H1 (cell line): ENCODE measurements at regions not wholly inside any gene's neighbourhood (a gene's known extent, or its start where the extent isn't known, plus 50 kb on each side); places are given as distances from the start of the nearest gene placed in this dataset.

Source experiments
- CTCF ChIA-PET: fragments of 300-600 bp; sonication (Branson Sonifier 250); formaldehyde crosslinking; loops from one replicate; lab custom pipeline; 2021; ENCODE audit not compliant: partially characterized antibody; lab: Charles Lee
- POLR2A ChIA-PET: fragments of 300-600 bp; sonication (Branson Sonifier 250); formaldehyde crosslinking; loops from one replicate; lab custom pipeline; 2021; ENCODE audit warnings: inconsistent platforms; ENCODE audit not compliant: partially characterized antibody; lab: Charles Lee
- DNase-seq, 2 experiments: peaks; one replicate each; pipeline versions ENCODE4 v3.0.0 to v3.0.0-alpha.2; 2010 to 2022; ENCODE audit warnings: low spot score in 2 of 2, low read depth in 1 of 2, mixed read lengths in 1 of 2
- FAIRE-seq: peaks from 2 replicates; lab custom pipeline; 2011; peaks lifted over from hg19 to GRCh38; lab: Jason Lieb, UNC
- H2AFZ ChIP-seq: 2 replicates; pipeline ENCODE4 v1.8.1; 2012; ENCODE audit warnings: low read length, inconsistent platforms
- H2AK5ac ChIP-seq: 2 replicates; pipeline ENCODE4 v1.6.1; 2013; ENCODE audit warnings: low read depth, low read length
- H2BK120ac ChIP-seq: replicated peaks from 2 replicates; pipeline ENCODE3; 2013; ENCODE audit warnings: low read depth, low read length, inconsistent platforms
- H2BK12ac ChIP-seq: 2 replicates; pipeline ENCODE4 v1.6.1; 2013; ENCODE audit warnings: low read depth, low read length
- H2BK15ac ChIP-seq: 2 replicates; pipeline ENCODE4 v1.6.1; 2013; ENCODE audit warnings: low read length
- H2BK20ac ChIP-seq: 2 replicates; pipeline ENCODE4 v1.6.1; 2013; ENCODE audit warnings: low read length
- H2BK5ac ChIP-seq: 2 replicates; pipeline ENCODE4 v1.6.1; 2013; ENCODE audit warnings: low read depth, low read length
- H3K14ac ChIP-seq: 2 replicates; pipeline ENCODE4 v1.6.1; 2013; ENCODE audit warnings: inconsistent platforms; ENCODE audit not compliant: insufficient read length
- H3K18ac ChIP-seq: 2 replicates; pipeline ENCODE4 v1.6.1; 2013; ENCODE audit warnings: low read length; ENCODE audit errors: extremely low read depth
- H3K23ac ChIP-seq: 2 replicates; pipeline ENCODE4 v1.6.1; 2013; ENCODE audit warnings: inconsistent platforms; ENCODE audit not compliant: insufficient read length
- H3K23me2 ChIP-seq: 2 replicates; pipeline ENCODE4 v1.6.1; 2013; ENCODE audit warnings: low read depth, low read length
- H3K27ac ChIP-seq: 2 replicates; pipeline ENCODE4 v1.6.1; 2011; ENCODE audit warnings: low read depth, low read length, inconsistent platforms
- H3K27me3 ChIP-seq, 4 experiments: replicated peaks in 1 of 4; 1 replicate in 1 of 4; 2 replicates in 3 of 4; pipeline versions ENCODE4 v1.6.1 to v1.8.1; 2011 to 2013; ENCODE audit warnings: low read length in 3 of 4, mild to moderate bottlenecking in 3 of 4, inconsistent platforms in 2 of 4, mixed read lengths in 2 of 4, moderate library complexity in 1 of 4; ENCODE audit not compliant: control insufficient read depth in 3 of 4, insufficient read depth in 3 of 4; ENCODE audit errors: extremely low read depth in 1 of 4
- H3K36me3 ChIP-seq, 4 experiments: 2 replicates each; pipeline versions ENCODE4 v1.6.1 to v1.8.1; 2011 to 2013; ENCODE audit warnings: mild to moderate bottlenecking in 4 of 4, low read length in 3 of 4, moderate library complexity in 2 of 4, control low read depth in 1 of 4, inconsistent platforms in 1 of 4; ENCODE audit not compliant: insufficient read depth in 4 of 4, control insufficient read depth in 2 of 4
- H3K4ac ChIP-seq: replicated peaks from 2 replicates; pipeline ENCODE3; 2013; ENCODE audit warnings: low read length, low read depth, mixed read lengths, inconsistent platforms; ENCODE audit not compliant: insufficient read length
- H3K4me1 ChIP-seq, 4 experiments: replicated peaks in 1 of 4; 1 replicate in 1 of 4; 2 replicates in 3 of 4; pipeline versions ENCODE4 v1.6.1 to v1.8.1; 2011 to 2013; ENCODE audit warnings: low read length in 3 of 4, inconsistent platforms in 2 of 4, mixed read lengths in 1 of 4; ENCODE audit not compliant: insufficient read depth in 4 of 4, control insufficient read depth in 3 of 4
- H3K4me2 ChIP-seq, 2 experiments: 2 replicates each; pipeline versions ENCODE4 v1.6.1 to v1.8.1; 2011 to 2013; ENCODE audit warnings: low read depth in 2 of 2, low read length in 2 of 2, control low read depth in 1 of 2, inconsistent platforms in 1 of 2, mild to moderate bottlenecking in 1 of 2; ENCODE audit not compliant: insufficient read depth in 1 of 2
- H3K4me3 ChIP-seq, 4 experiments: fragments of 200-600, 300-600 bp in 1 of 4; sonication (generic), shearing (Covaris generic), sonication (Bioruptor Twin) in 1 of 4; 2 replicates each; pipeline versions ENCODE4 v1.5.1 to v1.8.1; 2011 to 2016; ENCODE audit warnings: low read length in 4 of 4, low read depth in 3 of 4, control low read depth in 2 of 4, inconsistent platforms in 2 of 4, mild to moderate bottlenecking in 2 of 4, mixed read lengths in 1 of 4, moderate library complexity in 1 of 4; ENCODE audit not compliant: insufficient read depth in 2 of 4; ENCODE audit errors: extremely low read depth in 1 of 4
- H3K56ac ChIP-seq: replicated peaks from 2 replicates; pipeline ENCODE3; 2013; ENCODE audit warnings: low read depth, mild to moderate bottlenecking, mixed read lengths, low read length, inconsistent platforms; ENCODE audit not compliant: insufficient read length
- H3K79me1 ChIP-seq: 2 replicates; pipeline ENCODE4 v1.6.1; 2013; ENCODE audit warnings: low read depth, low read length, control low read depth
- H3K79me2 ChIP-seq, 2 experiments: 2 replicates each; pipeline versions ENCODE4 v1.6.1 to v1.8.1; 2012 to 2013; ENCODE audit warnings: low read length in 2 of 2, mild to moderate bottlenecking in 2 of 2, inconsistent platforms in 1 of 2; ENCODE audit not compliant: insufficient read depth in 2 of 2, control insufficient read depth in 1 of 2
- H3K9ac ChIP-seq, 4 experiments: replicated peaks in 1 of 4; 1 replicate in 1 of 4; 2 replicates in 3 of 4; pipeline versions ENCODE4 v1.6.1 to v1.8.1; 2011 to 2013; ENCODE audit warnings: low read depth in 3 of 4, low read length in 3 of 4, control low read depth in 2 of 4, mild to moderate bottlenecking in 2 of 4, moderate library complexity in 2 of 4, inconsistent platforms in 1 of 4; ENCODE audit errors: extremely low read depth in 1 of 4
- H3K9me3 ChIP-seq, 2 experiments: 2 replicates each; pipeline versions ENCODE4 v1.6.1 to v1.8.1; 2012 to 2013; ENCODE audit warnings: mild to moderate bottlenecking in 2 of 2, moderate library complexity in 2 of 2, control low read depth in 1 of 2, inconsistent platforms in 1 of 2, low read depth in 1 of 2, low read length in 1 of 2, mixed read lengths in 1 of 2; ENCODE audit not compliant: insufficient read depth in 2 of 2
- H4K20me1 ChIP-seq, 2 experiments: replicated peaks in 1 of 2; 2 replicates each; pipeline versions ENCODE3 to v1.8.1; 2011 to 2013; ENCODE audit warnings: inconsistent platforms in 2 of 2, low read length in 2 of 2, mild to moderate bottlenecking in 1 of 2; ENCODE audit not compliant: insufficient read depth in 2 of 2, control insufficient read depth in 1 of 2
- H4K5ac ChIP-seq: 2 replicates; pipeline ENCODE4 v1.6.1; 2013; ENCODE audit warnings: low read length, low read depth, mixed read lengths, inconsistent platforms; ENCODE audit not compliant: insufficient read length
- H4K8ac ChIP-seq: 2 replicates; pipeline ENCODE4 v1.8.0; 2013; ENCODE audit warnings: mild to moderate bottlenecking, moderate library complexity, low read length, inconsistent platforms; ENCODE audit not compliant: insufficient read depth; ENCODE audit errors: extremely low read depth
- H4K91ac ChIP-seq: replicated peaks from 2 replicates; pipeline ENCODE3; 2013; ENCODE audit warnings: low read length, mixed read lengths, inconsistent platforms; ENCODE audit not compliant: insufficient read length
- ASH2L ChIP-seq: fragments of 200-600, 300-600 bp; sonication (generic); IDR thresholded peaks from one replicate; pipeline ENCODE4 v1.7.1; 2017; ENCODE audit warnings: low read length
- BACH1 ChIP-seq: IDR thresholded peaks from 2 replicates; pipeline ENCODE4 v1.6.1; 2012; ENCODE audit warnings: low read length, improper control_type of control experiment
- BRCA1 ChIP-seq: IDR thresholded peaks from 2 replicates; pipeline ENCODE4 v1.6.1; 2012; ENCODE audit warnings: low read depth, low read length, improper control_type of control experiment
- CHD1 ChIP-seq: IDR thresholded peaks from 2 replicates; pipeline ENCODE4 v1.6.1; 2012; ENCODE audit warnings: low read depth, low read length, improper control_type of control experiment
- EP300 ChIP-seq, 2 experiments: IDR thresholded peaks; 1 replicate in 1 of 2; 2 replicates in 1 of 2; pipeline ENCODE4 v1.6.1; 2011 to 2012; ENCODE audit warnings: low read depth in 2 of 2, low read length in 2 of 2, mild to moderate bottlenecking in 2 of 2, borderline replicate concordance in 1 of 2, inconsistent platforms in 1 of 2, moderate library complexity in 1 of 2
- GABPA ChIP-seq: IDR thresholded peaks from 2 replicates; pipeline ENCODE4 v1.6.1; 2011; ENCODE audit warnings: mild to moderate bottlenecking, low read length, moderate library complexity, borderline replicate concordance; ENCODE audit not compliant: insufficient read depth
- JUND ChIP-seq: IDR thresholded peaks from 2 replicates; pipeline ENCODE4 v1.6.1; 2011; ENCODE audit warnings: mild to moderate bottlenecking, improper control_type of control experiment, low read length
- KDM1A ChIP-seq: fragments of 200-600, 300-600 bp; sonication (generic); IDR thresholded peaks from 2 replicates; pipeline ENCODE4 v1.7.1; 2016; ENCODE audit warnings: mild to moderate bottlenecking, low read length, borderline replicate concordance
- MAFK ChIP-seq: IDR thresholded peaks from 2 replicates; pipeline ENCODE4 v1.6.1; 2012; ENCODE audit warnings: low read depth, mild to moderate bottlenecking, improper control_type of control experiment, low read length
- POLR2A ChIP-seq, 2 experiments: IDR thresholded peaks; 1 replicate in 1 of 2; 2 replicates in 1 of 2; pipeline ENCODE4 v1.6.1; 2011; ENCODE audit warnings: low read depth in 2 of 2, low read length in 2 of 2, mild to moderate bottlenecking in 2 of 2; ENCODE audit errors: control extremely low read depth in 1 of 2
- SIN3A ChIP-seq, 2 experiments: IDR thresholded peaks in 1 of 2; conservative IDR thresholded peaks in 1 of 2; 2 replicates each; pipeline ENCODE4 v1.6.1; 2011 to 2012; ENCODE audit warnings: low read length in 2 of 2, improper control_type of control experiment in 1 of 2, low read depth in 1 of 2, mild to moderate bottlenecking in 1 of 2
- SP4 ChIP-seq: IDR thresholded peaks from 2 replicates; pipeline ENCODE4 v1.6.1; 2012; ENCODE audit warnings: low read length, inconsistent platforms
- TAF1 ChIP-seq: IDR thresholded peaks from 2 replicates; pipeline ENCODE4 v1.6.1; 2011; ENCODE audit warnings: mild to moderate bottlenecking, low read depth, low read length
- TBP ChIP-seq: IDR thresholded peaks from 2 replicates; pipeline ENCODE4 v1.6.1; 2011; ENCODE audit warnings: low read depth, low read length, improper control_type of control experiment
- TCF12 ChIP-seq: IDR thresholded peaks from 2 replicates; pipeline ENCODE4 v1.6.1; 2011; ENCODE audit warnings: low read depth, mild to moderate bottlenecking, low read length
- YY1 ChIP-seq: IDR thresholded peaks from 2 replicates; pipeline ENCODE4 v1.6.1; 2011; ENCODE audit warnings: low read depth, mild to moderate bottlenecking, low read length
- ZNF274 ChIP-seq: IDR thresholded peaks from 2 replicates; pipeline ENCODE4 v1.7.0; 2012; ENCODE audit warnings: low read length, borderline replicate concordance; ENCODE audit errors: extremely low read depth
- WGBS, 2 experiments: shearing (Covaris generic) in 1 of 2; methylation state at CpG; one replicate each; pipeline versions ENCODE4 v1.1.6 to v1.1.7; 2013 to 2015; ENCODE audit warnings: low lambda C conversion rate in 2 of 2, mixed read lengths in 2 of 2, inconsistent platforms in 1 of 2, low coverage in 1 of 2, missing lambda C conversion rate in 1 of 2; ENCODE audit not compliant: insufficient replicate concordance in 2 of 2, insufficient coverage in 1 of 2, insufficient read length in 1 of 2; ENCODE audit errors: extremely low coverage in 1 of 2, missing lambda C conversion rate in 1 of 2; 5-methylcytosine and 5-hydroxymethylcytosine counted together

- no peaks in the 10 kb centered on the region for H3K79me2 ChIP-seq
- WGBS, 2 experiments: 90% methylated on average over 2 of the region's 2 CpGs; no CpG with 5 or more reads in 1 of the 2 experiments
- H3K4ac ChIP-seq: no peak overlapping the region
- H3K56ac ChIP-seq: no peak overlapping the region
- ChIA-PET CTCF (no interaction called here), POLR2A (no interaction called here)
- H2BK5ac ChIP-seq: no peak overlapping the region
- H4K8ac ChIP-seq: no peak overlapping the region
- no peaks in the 10 kb centered on the region for H4K20me1 ChIP-seq
- H3K4me3 ChIP-seq: no peak overlapping the region
- H3K23ac ChIP-seq: no peak overlapping the region
- H4K5ac ChIP-seq: peak overlapping the region; percentile 60
- H2BK120ac ChIP-seq: no peak overlapping the region
- H3K4me1 ChIP-seq: peaks cover 2 to 6% (median 4%) of the 10 kb centered on the region in 4 experiments; a peak in 5 of 7 replicates
- H2BK12ac ChIP-seq: no peak overlapping the region
- no peaks in the 10 kb centered on the region for H3K79me1 ChIP-seq
- no peak overlapping the region for H2AFZ ChIP-seq
- no peak overlapping the region for H4K91ac ChIP-seq
- no peak overlapping the region for H2BK15ac ChIP-seq
- no peak for FAIRE-seq
- H3K23me2 ChIP-seq: no peaks in the 10 kb centered on the region
- H3K14ac ChIP-seq: no peak overlapping the region
- H3K36me3 ChIP-seq: no peaks in the 10 kb centered on the region
- H2AK5ac ChIP-seq: no peak overlapping the region
- DNase-seq: no peak
- H2BK20ac ChIP-seq: no peak overlapping the region
- no peak overlapping the region for H3K18ac ChIP-seq
- no peaks in the 10 kb centered on the region for H3K9me3 ChIP-seq
- H3K27me3 ChIP-seq: no peaks in the 10 kb centered on the region
- no peak overlapping the region for H3K4me2 ChIP-seq
- no peak overlapping the region for H3K27ac ChIP-seq
- H3K9ac ChIP-seq: no peak overlapping the region
- TF ChIP-seq POLR2A (IDR thresholded peaks at IDR 0.05; ENCODE audit: control extremely low read depth in 1 of 2, low read depth in 2 of 2, low read length in 2 of 2): no peak
- TF ChIP-seq KDM1A: no peak
- no peak for TF ChIP-seq ZNF274
- no peak for TF ChIP-seq TBP
- TF ChIP-seq MAFK: no peak
- no peak for TF ChIP-seq TCF12
- TF ChIP-seq EP300 (IDR thresholded peaks at IDR 0.05; ENCODE audit: borderline replicate concordance in 1 of 2, low read depth in 2 of 2, low read length in 2 of 2): no peak
- TF ChIP-seq GABPA: no peak
- no peak for TF ChIP-seq BRCA1
- no peak for TF ChIP-seq ASH2L
- TF ChIP-seq SP4: no peak
- no peak for TF ChIP-seq SIN3A (conservative IDR thresholded peaks at IDR 0.05 in 1 of 2, IDR thresholded peaks at IDR 0.05 in 1 of 2; ENCODE audit: low read depth in 1 of 2, low read length in 2 of 2)
- no peak for TF ChIP-seq TAF1
- TF ChIP-seq CHD1: no peak
- TF ChIP-seq JUND: no peak
- TF ChIP-seq BACH1: no peak
- no peak for TF ChIP-seq YY1
Measured at GRCh38 chr5:145243016-145243415, 592.1 kb downstream of the PRELID2 start.
